GM12873 (cell line): ENCODE measurements at regions not wholly inside any gene's neighbourhood (a gene's known extent, or its start where the extent isn't known, plus 50 kb on each side); places are given as distances from the start of the nearest gene placed in this dataset.

Experiments used
- TF ChIP-seq, protein P1 (sequence below): IDR thresholded peaks from 2 replicates; pipeline ENCODE4 v1.5.1; 2012; ENCODE audit warnings: low read depth, mild to moderate bottlenecking, moderate library complexity, low read length, control low read depth; ENCODE audit not compliant: insufficient read depth; ENCODE audit errors: missing control alignments

GRCh38 chr22:26837784-26838470 is 180.5 kb downstream of the MIAT start:
- TF ChIP-seq, protein P1, sequence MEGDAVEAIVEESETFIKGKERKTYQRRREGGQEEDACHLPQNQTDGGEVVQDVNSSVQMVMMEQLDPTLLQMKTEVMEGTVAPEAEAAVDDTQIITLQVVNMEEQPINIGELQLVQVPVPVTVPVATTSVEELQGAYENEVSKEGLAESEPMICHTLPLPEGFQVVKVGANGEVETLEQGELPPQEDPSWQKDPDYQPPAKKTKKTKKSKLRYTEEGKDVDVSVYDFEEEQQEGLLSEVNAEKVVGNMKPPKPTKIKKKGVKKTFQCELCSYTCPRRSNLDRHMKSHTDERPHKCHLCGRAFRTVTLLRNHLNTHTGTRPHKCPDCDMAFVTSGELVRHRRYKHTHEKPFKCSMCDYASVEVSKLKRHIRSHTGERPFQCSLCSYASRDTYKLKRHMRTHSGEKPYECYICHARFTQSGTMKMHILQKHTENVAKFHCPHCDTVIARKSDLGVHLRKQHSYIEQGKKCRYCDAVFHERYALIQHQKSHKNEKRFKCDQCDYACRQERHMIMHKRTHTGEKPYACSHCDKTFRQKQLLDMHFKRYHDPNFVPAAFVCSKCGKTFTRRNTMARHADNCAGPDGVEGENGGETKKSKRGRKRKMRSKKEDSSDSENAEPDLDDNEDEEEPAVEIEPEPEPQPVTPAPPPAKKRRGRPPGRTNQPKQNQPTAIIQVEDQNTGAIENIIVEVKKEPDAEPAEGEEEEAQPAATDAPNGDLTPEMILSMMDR = no peak

- TF ChIP-seq, protein P1 = no peak
These were observed 181.1 kb downstream of the MIAT start for GRCh38 chr22:26838471-26838825.

DNA sequence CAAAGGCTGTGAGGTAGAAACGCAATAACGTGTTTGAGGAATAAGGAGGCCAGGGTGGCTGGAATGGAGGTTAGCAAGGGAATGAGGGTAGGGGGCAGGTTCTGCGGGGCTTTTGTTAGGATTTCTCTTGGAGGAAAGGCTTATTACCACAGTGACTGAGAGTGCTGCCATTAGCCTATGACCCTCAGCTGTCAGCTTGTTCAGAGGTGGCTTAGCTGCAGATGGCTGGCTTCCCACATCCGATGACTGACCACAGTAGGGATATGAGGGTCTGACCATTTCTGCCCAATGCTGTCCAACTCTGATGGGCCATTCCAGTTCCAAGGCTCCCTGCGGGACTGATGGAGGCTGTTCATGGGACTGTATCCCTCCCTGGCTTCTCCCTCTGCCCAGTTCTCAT is 181.8 kb downstream of the MIAT start:
- TF ChIP-seq, protein P1 = no peak

GRCh38 chr22:26842103-26842502 is 184.7 kb downstream of the MIAT start:
- TF ChIP-seq, protein P1 = no peak

DNA sequence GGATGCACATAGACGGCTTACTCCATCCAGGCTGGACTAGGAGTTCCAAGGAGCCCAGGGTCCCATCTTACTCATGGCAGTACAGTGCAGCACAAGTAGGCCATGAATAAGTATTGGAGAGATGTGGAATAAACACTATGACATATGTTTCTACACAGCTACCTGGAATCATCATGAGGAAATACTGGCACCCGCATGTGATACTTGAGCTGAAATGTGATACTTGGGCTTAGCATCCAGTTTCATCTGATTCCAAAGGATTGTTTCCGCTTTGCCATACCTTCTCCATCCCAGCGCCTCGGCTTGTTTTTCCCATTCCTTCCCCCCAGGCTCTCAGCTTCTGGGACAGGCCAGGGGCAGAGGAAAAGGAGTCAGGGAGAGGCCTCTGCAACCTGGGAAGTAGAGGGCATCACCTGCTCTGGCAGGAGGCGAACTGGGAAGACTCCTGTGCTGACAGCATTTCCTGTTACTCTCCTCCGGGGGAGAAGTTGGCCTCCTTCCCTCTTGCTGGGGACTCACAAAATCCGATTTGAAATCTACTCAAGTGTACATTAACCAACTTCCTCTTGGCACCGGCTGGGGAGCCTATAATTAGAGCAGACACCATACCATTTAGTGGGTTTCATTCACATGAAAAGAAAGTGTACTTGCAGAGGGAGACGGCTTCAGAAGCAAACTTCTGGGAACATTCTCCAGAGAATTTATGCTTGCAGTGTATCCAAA is 187.8 kb downstream of the MIAT start:
- TF ChIP-seq, protein P1 = no peak

DNA sequence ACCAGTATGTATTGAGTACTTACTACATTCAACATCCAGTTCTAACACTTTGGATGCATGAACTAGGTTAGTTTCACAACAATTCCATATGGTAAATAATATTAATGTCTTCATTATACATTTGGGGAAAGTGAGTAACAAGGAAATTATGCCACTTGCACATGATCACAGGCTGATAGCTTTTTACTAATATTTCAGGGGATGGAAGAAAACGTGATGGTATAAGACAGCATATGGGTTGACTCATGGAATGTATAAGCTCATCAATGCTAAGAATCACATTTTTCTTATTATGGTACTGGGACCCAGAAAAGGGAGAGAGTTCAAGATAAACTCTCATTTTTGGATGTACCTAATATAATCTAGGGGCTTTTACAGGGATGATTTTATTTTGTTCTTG is 188.7 kb downstream of the MIAT start:
- TF ChIP-seq, protein P1 = no peak

- TF ChIP-seq, protein P1 = no peak
These were observed 189.3 kb downstream of the MIAT start for GRCh38 chr22:26846645-26847044.
